ENCODE measurements at regions not wholly inside any gene's neighbourhood (a gene's known extent, or its start where the extent isn't known, plus 50 kb on each side); places are given as distances from the start of the nearest gene placed in this dataset.

DNA sequence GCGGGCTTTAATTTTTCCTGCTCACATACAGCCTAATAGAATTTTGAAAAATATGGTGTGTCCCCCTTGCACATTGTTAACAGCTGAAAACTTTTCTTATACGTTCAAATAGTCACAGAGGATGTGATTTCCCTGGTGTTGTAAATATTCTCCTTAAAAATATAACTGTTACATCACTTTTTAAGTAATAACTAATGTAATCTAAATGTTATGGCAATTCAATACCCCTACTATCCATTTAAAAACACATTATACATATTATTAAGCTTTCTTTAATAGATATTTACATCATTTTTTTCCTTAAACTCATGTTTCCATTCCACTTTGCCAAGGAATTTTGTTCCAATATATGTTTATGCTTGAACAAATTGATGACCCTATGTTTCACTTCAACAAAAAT is 85.5 kb upstream of the S1PR1 start:
- TF ChIP-seq, protein P1, sequence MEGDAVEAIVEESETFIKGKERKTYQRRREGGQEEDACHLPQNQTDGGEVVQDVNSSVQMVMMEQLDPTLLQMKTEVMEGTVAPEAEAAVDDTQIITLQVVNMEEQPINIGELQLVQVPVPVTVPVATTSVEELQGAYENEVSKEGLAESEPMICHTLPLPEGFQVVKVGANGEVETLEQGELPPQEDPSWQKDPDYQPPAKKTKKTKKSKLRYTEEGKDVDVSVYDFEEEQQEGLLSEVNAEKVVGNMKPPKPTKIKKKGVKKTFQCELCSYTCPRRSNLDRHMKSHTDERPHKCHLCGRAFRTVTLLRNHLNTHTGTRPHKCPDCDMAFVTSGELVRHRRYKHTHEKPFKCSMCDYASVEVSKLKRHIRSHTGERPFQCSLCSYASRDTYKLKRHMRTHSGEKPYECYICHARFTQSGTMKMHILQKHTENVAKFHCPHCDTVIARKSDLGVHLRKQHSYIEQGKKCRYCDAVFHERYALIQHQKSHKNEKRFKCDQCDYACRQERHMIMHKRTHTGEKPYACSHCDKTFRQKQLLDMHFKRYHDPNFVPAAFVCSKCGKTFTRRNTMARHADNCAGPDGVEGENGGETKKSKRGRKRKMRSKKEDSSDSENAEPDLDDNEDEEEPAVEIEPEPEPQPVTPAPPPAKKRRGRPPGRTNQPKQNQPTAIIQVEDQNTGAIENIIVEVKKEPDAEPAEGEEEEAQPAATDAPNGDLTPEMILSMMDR (IDR thresholded peaks at IDR 0.05), result no peak
- no peak for TF ChIP-seq POLR2A (IDR thresholded peaks at IDR 0.05)
